GM19025 (cell line): ENCODE measurements at regions not wholly inside any gene's neighbourhood (a gene's known extent, or its start where the extent isn't known, plus 50 kb on each side); places are given as distances from the start of the nearest gene placed in this dataset.
"Not testable (repeated sequence)": the region's sequence is repeated elsewhere in the genome, so short reads cannot be mapped to it uniquely, and the experiment has no call there.

Experiments
- ATAC-seq: cut with Tn5 transposase; IDR thresholded peaks from one replicate; pipeline ENCODE4 v1.9.1; 2021; ENCODE audit warnings: mild to moderate bottlenecking, low read depth, moderate library complexity; ENCODE audit not compliant: unreplicated experiment

- ATAC-seq = no peak
These were observed 264.7 kb upstream of the ZRANB2 start for GRCh38 chr1:71345491-71345890.

- no peak for ATAC-seq
These were observed 263.0 kb upstream of the ZRANB2 start for GRCh38 chr1:71343686-71344416.

GRCh38 chr1:71339238-71339637 lies 258.4 kb upstream of the ZRANB2 start:
- no peak for ATAC-seq

GRCh38 chr1:71330991-71331390 lies 250.2 kb upstream of the ZRANB2 start:
- ATAC-seq = no peak

- no peak for ATAC-seq
These were observed 243.9 kb upstream of the ZRANB2 start for GRCh38 chr1:71324671-71325267.

GRCh38 chr1:71312545-71312944 lies 231.7 kb upstream of the ZRANB2 start:
- no peak for ATAC-seq

GRCh38 chr1:71311376-71311775 lies 230.5 kb upstream of the ZRANB2 start:
- no peak for ATAC-seq

GRCh38 chr1:71307451-71307850 lies 226.6 kb upstream of the ZRANB2 start:
- peak; percentile 49 for ATAC-seq

GRCh38 chr1:71304125-71304524 lies 223.3 kb upstream of the ZRANB2 start:
- ATAC-seq = no peak

GRCh38 chr1:71303617-71304041 lies 222.8 kb upstream of the ZRANB2 start:
- ATAC-seq = no peak

GRCh38 chr1:71298633-71299032 lies 217.8 kb upstream of the ZRANB2 start:
- no peak for ATAC-seq

GRCh38 chr1:71296551-71297134 lies 215.8 kb upstream of the ZRANB2 start:
- no peak for ATAC-seq

GRCh38 chr1:71295350-71295749 lies 214.5 kb upstream of the ZRANB2 start:
- ATAC-seq = no peak

- no peak for ATAC-seq
These were observed 213.3 kb upstream of the ZRANB2 start for GRCh38 chr1:71294178-71294577.

GRCh38 chr1:71292203-71292602 lies 211.4 kb upstream of the ZRANB2 start:
- ATAC-seq = no peak

GRCh38 chr1:71290506-71291237 lies 209.8 kb upstream of the ZRANB2 start:
- ATAC-seq = not testable (repeated sequence)

GRCh38 chr1:71285529-71285928 lies 204.7 kb upstream of the ZRANB2 start:
- no peak for ATAC-seq

GRCh38 chr1:71276466-71276865 lies 195.6 kb upstream of the ZRANB2 start:
- ATAC-seq = no peak

GRCh38 chr1:71273334-71273733 lies 192.5 kb upstream of the ZRANB2 start:
- no peak for ATAC-seq

GRCh38 chr1:71270394-71270915 lies 189.6 kb upstream of the ZRANB2 start:
- no peak for ATAC-seq

- ATAC-seq = no peak
These were observed 189.0 kb upstream of the ZRANB2 start for GRCh38 chr1:71269818-71270217.
